NT2/D1 (cell line): ENCODE measurements at regions not wholly inside any gene's neighbourhood (a gene's known extent, or its start where the extent isn't known, plus 50 kb on each side); places are given as distances from the start of the nearest gene placed in this dataset.

Experiments used
- SUZ12 ChIP-seq: IDR thresholded peaks from 2 replicates; pipeline ENCODE4 v1.6.1; 2011; ENCODE audit not compliant: insufficient read length, insufficient read depth; ENCODE audit errors: extremely low read depth
- YY1 ChIP-seq: IDR thresholded peaks from 2 replicates; pipeline ENCODE4 v1.6.1; 2011; ENCODE audit not compliant: insufficient read length, insufficient read depth
- ZNF274 ChIP-seq: IDR thresholded peaks from 2 replicates; pipeline ENCODE4 v1.6.1; 2011; ENCODE audit warnings: mild to moderate bottlenecking, low read depth, low read length

DNA sequence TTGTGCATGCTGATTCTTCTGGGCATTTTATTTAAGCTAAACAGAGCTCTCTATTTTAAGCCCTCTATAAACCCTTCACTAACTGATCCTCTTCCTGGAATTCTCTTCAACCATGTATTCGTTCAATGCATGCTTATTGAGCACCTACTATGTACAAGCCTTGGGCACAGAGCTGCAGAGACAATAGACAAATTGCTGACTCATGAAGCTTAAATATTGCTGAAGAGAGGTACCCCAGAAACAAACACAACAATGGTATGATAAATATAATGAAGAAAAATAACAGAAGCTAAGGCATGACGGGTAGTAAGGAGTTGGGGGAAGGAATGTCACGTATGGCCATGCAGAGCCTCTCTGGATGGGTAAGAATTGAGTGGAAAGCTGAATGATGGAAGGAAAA is 222.2 kb downstream of the PPARGC1A start:
- no peak for TF ChIP-seq YY1
- no peak for TF ChIP-seq ZNF274
- no peak for TF ChIP-seq SUZ12
